ENCODE measurements at regions not wholly inside any gene's neighbourhood (a gene's known extent, or its start where the extent isn't known, plus 50 kb on each side); places are given as distances from the start of the nearest gene placed in this dataset.

DNA sequence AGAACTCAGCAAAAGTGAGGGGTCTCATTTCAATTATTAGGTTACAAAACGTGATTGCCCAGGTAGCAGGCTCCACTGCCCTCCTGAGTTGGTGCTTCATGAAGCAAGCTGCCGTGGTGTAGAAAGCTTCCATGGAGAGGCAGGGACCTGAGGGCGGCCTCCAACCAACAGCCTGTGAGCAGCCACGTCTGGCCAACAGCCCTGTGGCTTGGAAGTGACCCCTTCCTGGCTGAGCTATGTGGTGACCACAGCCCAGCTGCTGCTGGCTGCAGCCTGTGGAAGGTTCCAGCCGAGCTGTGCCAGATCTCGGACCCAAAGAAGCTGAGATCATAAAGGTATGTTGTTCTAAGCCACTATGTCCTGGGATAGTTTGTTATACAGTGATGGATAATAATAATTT, 122.5 kb upstream of the KLF6 start:
- TF ChIP-seq, protein P1, sequence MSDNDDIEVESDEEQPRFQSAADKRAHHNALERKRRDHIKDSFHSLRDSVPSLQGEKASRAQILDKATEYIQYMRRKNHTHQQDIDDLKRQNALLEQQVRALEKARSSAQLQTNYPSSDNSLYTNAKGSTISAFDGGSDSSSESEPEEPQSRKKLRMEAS (IDR thresholded peaks at IDR 0.05), result no peak
- TF ChIP-seq RAD21 (IDR thresholded peaks at IDR 0.05; ENCODE audit: low read depth) (no peak), CEBPB (IDR thresholded peaks at IDR 0.05) (no peak), FOXM1 (IDR thresholded peaks at IDR 0.05; ENCODE audit: borderline replicate concordance, low read depth) (no peak), CREB1 (IDR thresholded peaks at IDR 0.05; ENCODE audit: low read depth) (no peak), TEAD4 (IDR thresholded peaks at IDR 0.05) (no peak), YY1 (IDR thresholded peaks at IDR 0.05; ENCODE audit: low read depth) (no peak), NFIC (IDR thresholded peaks at IDR 0.05) (no peak), TCF12 (IDR thresholded peaks at IDR 0.05; ENCODE audit: low read depth) (no peak), ZBTB7A (IDR thresholded peaks at IDR 0.05; ENCODE audit: low read depth) (no peak), EGR1 (IDR thresholded peaks at IDR 0.05) (no peak), EP300 (IDR thresholded peaks at IDR 0.05; ENCODE audit: borderline replicate concordance) (no peak)
- TF ChIP-seq, protein P2, sequence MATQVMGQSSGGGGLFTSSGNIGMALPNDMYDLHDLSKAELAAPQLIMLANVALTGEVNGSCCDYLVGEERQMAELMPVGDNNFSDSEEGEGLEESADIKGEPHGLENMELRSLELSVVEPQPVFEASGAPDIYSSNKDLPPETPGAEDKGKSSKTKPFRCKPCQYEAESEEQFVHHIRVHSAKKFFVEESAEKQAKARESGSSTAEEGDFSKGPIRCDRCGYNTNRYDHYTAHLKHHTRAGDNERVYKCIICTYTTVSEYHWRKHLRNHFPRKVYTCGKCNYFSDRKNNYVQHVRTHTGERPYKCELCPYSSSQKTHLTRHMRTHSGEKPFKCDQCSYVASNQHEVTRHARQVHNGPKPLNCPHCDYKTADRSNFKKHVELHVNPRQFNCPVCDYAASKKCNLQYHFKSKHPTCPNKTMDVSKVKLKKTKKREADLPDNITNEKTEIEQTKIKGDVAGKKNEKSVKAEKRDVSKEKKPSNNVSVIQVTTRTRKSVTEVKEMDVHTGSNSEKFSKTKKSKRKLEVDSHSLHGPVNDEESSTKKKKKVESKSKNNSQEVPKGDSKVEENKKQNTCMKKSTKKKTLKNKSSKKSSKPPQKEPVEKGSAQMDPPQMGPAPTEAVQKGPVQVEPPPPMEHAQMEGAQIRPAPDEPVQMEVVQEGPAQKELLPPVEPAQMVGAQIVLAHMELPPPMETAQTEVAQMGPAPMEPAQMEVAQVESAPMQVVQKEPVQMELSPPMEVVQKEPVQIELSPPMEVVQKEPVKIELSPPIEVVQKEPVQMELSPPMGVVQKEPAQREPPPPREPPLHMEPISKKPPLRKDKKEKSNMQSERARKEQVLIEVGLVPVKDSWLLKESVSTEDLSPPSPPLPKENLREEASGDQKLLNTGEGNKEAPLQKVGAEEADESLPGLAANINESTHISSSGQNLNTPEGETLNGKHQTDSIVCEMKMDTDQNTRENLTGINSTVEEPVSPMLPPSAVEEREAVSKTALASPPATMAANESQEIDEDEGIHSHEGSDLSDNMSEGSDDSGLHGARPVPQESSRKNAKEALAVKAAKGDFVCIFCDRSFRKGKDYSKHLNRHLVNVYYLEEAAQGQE (IDR thresholded peaks at IDR 0.05; ENCODE audit: low read depth), result no peak
- TF ChIP-seq, protein P3, sequence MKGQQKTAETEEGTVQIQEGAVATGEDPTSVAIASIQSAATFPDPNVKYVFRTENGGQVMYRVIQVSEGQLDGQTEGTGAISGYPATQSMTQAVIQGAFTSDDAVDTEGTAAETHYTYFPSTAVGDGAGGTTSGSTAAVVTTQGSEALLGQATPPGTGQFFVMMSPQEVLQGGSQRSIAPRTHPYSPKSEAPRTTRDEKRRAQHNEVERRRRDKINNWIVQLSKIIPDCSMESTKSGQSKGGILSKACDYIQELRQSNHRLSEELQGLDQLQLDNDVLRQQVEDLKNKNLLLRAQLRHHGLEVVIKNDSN (IDR thresholded peaks at IDR 0.05), result no peak

DNA sequence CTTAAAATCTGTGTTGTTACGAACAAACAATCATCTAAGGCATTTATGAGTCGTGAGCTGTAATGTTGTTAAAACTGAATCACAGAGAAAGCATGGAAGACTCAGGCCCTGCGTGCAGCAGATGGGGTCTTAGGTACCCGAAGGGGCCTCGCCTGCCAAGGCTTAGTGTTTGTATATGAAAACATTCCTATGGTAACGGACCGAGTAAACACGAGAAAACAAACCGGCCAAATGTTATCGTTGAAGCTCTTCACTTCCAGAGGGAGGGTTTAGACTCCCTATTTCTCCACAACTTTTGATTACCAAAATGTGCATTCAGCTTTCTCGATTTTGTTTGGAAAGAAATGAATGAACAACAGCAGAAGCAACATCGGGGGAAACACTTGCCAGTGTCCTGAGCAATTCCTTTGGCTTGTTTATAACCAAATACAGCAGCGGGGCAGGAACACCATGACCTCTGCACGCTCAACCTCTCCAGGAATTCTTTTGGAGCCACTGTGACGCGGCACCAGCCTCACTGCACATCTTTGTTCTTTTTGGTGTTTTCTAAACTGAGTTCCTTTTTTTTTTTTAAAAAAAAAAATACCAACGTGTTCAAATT, 121.6 kb upstream of the KLF6 start:
- TF ChIP-seq, protein P2 (IDR thresholded peaks at IDR 0.05; ENCODE audit: low read depth), result no peak
- no peak for TF ChIP-seq CEBPB (IDR thresholded peaks at IDR 0.05)
- no peak for TF ChIP-seq FOXM1 (IDR thresholded peaks at IDR 0.05; ENCODE audit: borderline replicate concordance, low read depth)
- TF ChIP-seq YY1 (IDR thresholded peaks at IDR 0.05; ENCODE audit: low read depth), result no peak
- no peak for TF ChIP-seq NFIC (IDR thresholded peaks at IDR 0.05)
- no peak for TF ChIP-seq EGR1 (IDR thresholded peaks at IDR 0.05)

DNA sequence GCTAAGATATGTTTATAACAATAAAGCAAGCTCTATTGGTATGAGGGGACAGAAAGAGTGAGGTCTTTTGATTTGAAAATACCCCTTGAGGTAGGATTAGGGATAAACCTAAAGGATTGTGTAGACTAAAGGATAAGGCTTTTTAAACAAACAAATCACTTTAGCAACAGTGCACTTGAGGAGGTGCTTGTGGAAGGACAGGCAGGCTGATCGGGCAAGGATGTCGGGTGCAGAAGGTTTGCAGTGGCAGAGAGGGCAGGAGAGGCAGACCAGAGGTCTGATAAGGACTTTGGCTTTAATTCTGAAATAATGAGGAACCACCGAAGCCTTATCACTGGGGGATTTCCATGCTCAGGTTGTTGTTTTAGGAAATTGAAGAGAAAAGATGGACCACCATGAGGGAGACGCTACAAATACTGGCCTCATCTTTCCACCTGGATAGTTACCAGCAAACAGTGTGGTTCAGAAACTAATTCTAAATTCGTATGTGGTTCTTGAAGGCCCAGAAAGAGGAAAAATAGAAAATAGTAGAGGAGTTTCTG, 119.5 kb upstream of the KLF6 start:
- TF ChIP-seq, protein P2 (IDR thresholded peaks at IDR 0.05; ENCODE audit: low read depth), result no peak
- no peak for TF ChIP-seq CEBPB (IDR thresholded peaks at IDR 0.05)
- TF ChIP-seq NFIC (IDR thresholded peaks at IDR 0.05), result no peak
- TF ChIP-seq RAD21 (IDR thresholded peaks at IDR 0.05; ENCODE audit: low read depth), result no peak
- no peak for TF ChIP-seq EP300 (IDR thresholded peaks at IDR 0.05; ENCODE audit: borderline replicate concordance)
- no peak for TF ChIP-seq ZBTB7A (IDR thresholded peaks at IDR 0.05; ENCODE audit: low read depth)
- TF ChIP-seq, protein P3 (IDR thresholded peaks at IDR 0.05), result no peak
- no peak for TF ChIP-seq TEAD4 (IDR thresholded peaks at IDR 0.05)
- no peak for TF ChIP-seq EGR1 (IDR thresholded peaks at IDR 0.05)
- TF ChIP-seq CREB1 (IDR thresholded peaks at IDR 0.05; ENCODE audit: low read depth), result no peak
- TF ChIP-seq YY1 (IDR thresholded peaks at IDR 0.05; ENCODE audit: low read depth), result no peak
- TF ChIP-seq TAF1 (IDR thresholded peaks at IDR 0.05; ENCODE audit: low read depth), result no peak
- no peak for TF ChIP-seq FOXM1 (IDR thresholded peaks at IDR 0.05; ENCODE audit: borderline replicate concordance, low read depth)
- TF ChIP-seq, protein P1 (IDR thresholded peaks at IDR 0.05), result no peak
- no peak for TF ChIP-seq TCF12 (IDR thresholded peaks at IDR 0.05; ENCODE audit: low read depth)

DNA sequence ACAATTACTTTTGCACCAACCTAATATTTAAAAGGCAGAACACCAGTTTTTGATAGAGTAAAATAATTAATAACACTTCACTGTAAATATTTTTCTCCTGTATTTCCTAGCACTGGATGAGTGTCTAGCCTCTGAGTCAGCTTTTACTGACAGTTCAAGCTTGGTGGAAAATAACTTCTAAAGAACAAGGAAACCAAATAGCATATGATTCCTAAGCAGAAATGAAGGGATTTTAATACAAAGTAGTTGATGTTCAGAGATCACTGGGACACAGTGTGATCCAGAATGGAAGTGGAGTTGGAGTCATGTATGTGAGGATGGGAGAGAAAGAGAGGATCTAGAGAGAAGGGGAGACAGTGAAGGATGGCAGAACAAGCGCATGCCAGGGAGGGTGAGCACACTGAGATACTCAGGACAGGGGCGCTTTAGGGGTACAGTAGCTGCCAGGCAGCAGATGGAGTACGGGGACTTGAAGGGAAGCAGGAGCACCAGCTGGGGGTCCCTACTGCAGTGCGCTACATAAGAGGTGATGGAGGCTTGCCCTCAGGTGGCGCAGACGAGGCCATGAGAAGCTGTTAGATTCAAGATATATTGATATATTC, 117.9 kb upstream of the KLF6 start:
- TF ChIP-seq CEBPB (IDR thresholded peaks at IDR 0.05), result no peak
- TF ChIP-seq, protein P1 (IDR thresholded peaks at IDR 0.05), result no peak
- TF ChIP-seq CREB1 (IDR thresholded peaks at IDR 0.05; ENCODE audit: low read depth), result no peak
- TF ChIP-seq YY1 (IDR thresholded peaks at IDR 0.05; ENCODE audit: low read depth), result no peak
- TF ChIP-seq, protein P3 (IDR thresholded peaks at IDR 0.05), result no peak
- TF ChIP-seq TEAD4 (IDR thresholded peaks at IDR 0.05), result no peak
- TF ChIP-seq EP300 (IDR thresholded peaks at IDR 0.05; ENCODE audit: borderline replicate concordance), result no peak
- no peak for TF ChIP-seq EGR1 (IDR thresholded peaks at IDR 0.05)
- TF ChIP-seq ZBTB7A (IDR thresholded peaks at IDR 0.05; ENCODE audit: low read depth), result no peak
- TF ChIP-seq TCF12 (IDR thresholded peaks at IDR 0.05; ENCODE audit: low read depth), result no peak
- TF ChIP-seq NFIC (IDR thresholded peaks at IDR 0.05), result no peak

Data from Ishikawa (cell line).